Calu3 (cell line): ENCODE measurements at regions not wholly inside any gene's neighbourhood (a gene's known extent, or its start where the extent isn't known, plus 50 kb on each side); places are given as distances from the start of the nearest gene placed in this dataset.
"Not testable (repeated sequence)": the region's sequence is repeated elsewhere in the genome, so short reads cannot be mapped to it uniquely, and the experiment has no call there.

Experiments
- BruUV-seq: library from RNA; stranded (reverse); fragments of 400-500 nt; replicated peaks from 2 replicates; lab custom pipeline; 2021; lab: Mats Ljungman, UMichigan
- CTCF ChIA-PET: fragments of 300-600 bp; sonication (Branson Sonifier 250); formaldehyde crosslinking; loops from one replicate; lab custom pipeline; 2022; ENCODE audit warnings: antibody characterized with exemption; lab: Charles Lee
- DNase-seq: peaks from one replicate; pipeline ENCODE4 v3.0.0; 2022
- H3K27ac Mint-ChIP-seq: one replicate; pipeline ENCODE4 v1.8.0; 2022; ENCODE audit warnings: mixed read lengths; ENCODE audit not compliant: unreplicated experiment
- H3K27me3 Mint-ChIP-seq: one replicate; pipeline ENCODE4 v1.8.0; 2022; ENCODE audit warnings: mixed read lengths; ENCODE audit not compliant: unreplicated experiment
- H3K36me3 Mint-ChIP-seq: one replicate; pipeline ENCODE4 v1.8.0; 2022; ENCODE audit warnings: mild to moderate bottlenecking, moderate library complexity, mixed read lengths; ENCODE audit not compliant: insufficient read depth, unreplicated experiment
- H3K4me1 Mint-ChIP-seq: one replicate; pipeline ENCODE4 v1.8.0; 2022; ENCODE audit warnings: mild to moderate bottlenecking, low read depth, mixed read lengths; ENCODE audit not compliant: unreplicated experiment
- H3K4me3 Mint-ChIP-seq: one replicate; pipeline ENCODE4 v1.8.0; 2022; ENCODE audit warnings: mild to moderate bottlenecking, low read depth, moderate library complexity, mixed read lengths; ENCODE audit not compliant: unreplicated experiment
- H3K9me3 Mint-ChIP-seq: one replicate; pipeline ENCODE4 v1.8.0; 2022; ENCODE audit warnings: low read depth, mixed read lengths; ENCODE audit not compliant: unreplicated experiment
- CTCF ChIP-seq: fragments of 200-600 bp; IDR thresholded peaks from one replicate; pipeline ENCODE4 v1.8.0; 2022; ENCODE audit warnings: antibody characterized with exemption; ENCODE audit not compliant: unreplicated experiment
- intact Hi-C: fragments of 100-400 bp; cut with micrococcal nuclease; formaldehyde crosslinking; loops from one replicate; pipeline ENCODE4 v1.10.0; 2022; ENCODE audit not compliant: unreplicated experiment

GRCh38 chr12:131386167-131386521 lies 324.7 kb upstream of the SFSWAP start:
- BruUV-seq: no TSS peak
- peaks cover 68% of the 10 kb centered on the region for H3K27me3 Mint-ChIP-seq
- H3K4me3 Mint-ChIP-seq: no peak overlapping the region
- TF ChIP-seq CTCF: no peak
- no peaks in the 10 kb centered on the region for H3K36me3 Mint-ChIP-seq
- intact Hi-C loops: no loop called here
- CTCF ChIA-PET: no interaction called here
- no peak for DNase-seq
- H3K9me3 Mint-ChIP-seq: no peaks in the 10 kb centered on the region
- no peaks in the 10 kb centered on the region for H3K4me1 Mint-ChIP-seq
- H3K27ac Mint-ChIP-seq: no peak overlapping the region

DNA sequence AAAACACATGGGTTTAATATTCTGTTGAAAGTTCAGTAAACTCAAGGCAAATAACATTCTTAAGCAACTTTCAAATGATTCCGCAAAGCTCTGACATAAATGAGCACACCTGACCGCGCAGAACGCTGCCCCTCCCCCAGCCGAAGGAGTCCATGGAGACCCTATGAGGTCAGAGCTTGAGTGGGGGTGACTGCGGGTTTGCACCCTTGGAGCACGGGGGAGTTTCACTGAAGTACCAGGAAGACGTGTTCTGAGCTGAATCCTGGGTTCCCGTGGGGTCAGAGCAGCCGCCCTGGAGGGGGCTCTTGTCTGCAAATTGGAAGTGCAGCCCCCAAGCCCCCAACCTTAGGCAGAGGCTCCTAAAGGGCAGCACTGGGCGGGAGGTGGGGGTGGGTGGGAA lies 324.1 kb upstream of the SFSWAP start:
- no peak for DNase-seq
- Mint-ChIP-seq H3K27ac (no peak overlapping the region), H3K4me1 (no peaks in the 10 kb centered on the region), H3K4me3 (no peak overlapping the region), H3K36me3 (no peaks in the 10 kb centered on the region), H3K27me3 (peaks cover 62% of the 10 kb centered on the region), H3K9me3 (no peaks in the 10 kb centered on the region)
- CTCF ChIA-PET: interaction anchor here (0.6 kb wide), 2 partner anchors 346 to 370 kb away, joined by 4 to 9 read pairs; no protein-coding TSS in a partner anchor
- no TSS peak for BruUV-seq
- TF ChIP-seq CTCF: no peak
- intact Hi-C loops: no loop called here

DNA sequence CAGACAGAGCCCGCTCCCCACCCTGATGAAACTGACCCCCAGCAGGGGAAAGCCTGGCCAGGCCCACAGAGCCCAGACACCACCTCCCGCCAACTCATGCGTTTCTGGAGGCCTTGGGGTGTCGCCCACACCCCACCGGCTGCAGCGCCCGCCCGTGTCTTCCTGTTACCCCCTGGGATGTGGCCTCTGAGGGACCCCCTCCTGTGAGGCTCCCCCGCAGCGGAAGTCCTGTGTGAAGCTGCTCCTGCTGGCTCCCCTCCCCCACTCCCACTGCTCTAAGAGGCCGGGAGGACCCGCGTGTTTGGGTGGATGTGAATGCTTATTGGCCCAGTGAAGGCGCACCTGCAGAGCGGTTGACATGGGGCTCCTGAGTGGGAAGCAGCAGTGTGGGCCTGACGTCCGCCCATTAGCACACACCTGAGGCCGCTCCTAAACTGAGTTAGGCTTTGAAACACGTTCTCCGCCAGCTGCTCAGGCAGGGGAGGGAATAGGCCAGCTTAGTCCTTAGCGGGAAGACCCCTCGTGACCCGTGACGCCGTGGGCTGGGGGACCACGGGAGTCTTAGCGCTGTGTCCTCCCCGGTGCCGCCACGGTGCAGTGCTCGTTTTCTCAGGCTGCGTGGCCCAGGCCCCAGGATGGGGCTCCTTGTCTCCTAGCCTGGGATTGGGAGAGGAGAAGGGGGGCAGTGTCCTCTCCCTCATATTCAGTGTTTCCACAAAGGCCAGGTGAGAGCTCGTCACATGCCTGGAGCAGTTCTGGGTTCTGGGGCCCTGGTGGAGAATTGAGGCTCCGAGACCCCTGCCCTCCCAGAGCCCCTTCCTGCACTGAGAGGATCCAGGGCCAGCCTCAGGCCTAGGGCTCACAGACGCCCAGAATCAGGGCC lies 323.4 kb upstream of the SFSWAP start:
- H3K27me3 Mint-ChIP-seq: peaks cover 61% of the 10 kb centered on the region
- no peak for TF ChIP-seq CTCF
- no peak overlapping the region for H3K27ac Mint-ChIP-seq
- no peaks in the 10 kb centered on the region for H3K36me3 Mint-ChIP-seq
- H3K4me3 Mint-ChIP-seq: no peak overlapping the region
- no peaks in the 10 kb centered on the region for H3K4me1 Mint-ChIP-seq
- CTCF ChIA-PET: interaction anchor here (0.6 kb wide), 1 partner anchor 371 kb away, joined by 9 read pairs; no protein-coding TSS in a partner anchor
- BruUV-seq: no TSS peak
- intact Hi-C loops: no loop called here
- H3K9me3 Mint-ChIP-seq: no peaks in the 10 kb centered on the region
- no peak for DNase-seq

- BruUV-seq, H3K4me3 Mint-ChIP-seq, H3K36me3 Mint-ChIP-seq, H3K4me1 Mint-ChIP-seq, H3K9me3 Mint-ChIP-seq, intact Hi-C loops, CTCF ChIA-PET, H3K27ac Mint-ChIP-seq, DNase-seq: not testable (repeated sequence)
- peaks cover 53% of the 10 kb centered on the region for H3K27me3 Mint-ChIP-seq
Observed at GRCh38 chr12:131388164-131389053, 322.5 kb upstream of the SFSWAP start.
